Gastrocnemius medialis (tissue), 4 donors: ENCODE measurements at regions not wholly inside any gene's neighbourhood (a gene's known extent, or its start where the extent isn't known, plus 50 kb on each side); places are given as distances from the start of the nearest gene placed in this dataset.

Experiments
- ATAC-seq, 2 donors: fragments of 150-250 bp; one replicate each; pipeline ENCODE4 v1.9.1; 2016
- DNase-seq, 2 donors: peaks; one replicate each; pipeline ENCODE4 v3.0.0-alpha.2; 2019
- H3K27ac ChIP-seq, 4 donors: fragments of 200-600 bp; sonication (generic); 1 replicate in 1 of 4; 2 replicates in 3 of 4; pipeline ENCODE4 v1.5.1; 2016 to 2018; ENCODE audit warnings: mild to moderate bottlenecking in 2 of 4, moderate library complexity in 1 of 4
- H3K27me3 ChIP-seq, 3 donors: fragments of 200-600 bp; sonication (generic) in 2 of 3; 1 replicate in 1 of 3; 2 replicates in 2 of 3; pipeline versions ENCODE4 v1.5.1 to v1.6.0; 2016 to 2019; ENCODE audit warnings: mild to moderate bottlenecking in 1 of 3, moderate library complexity in 1 of 3
- H3K36me3 ChIP-seq, 2 donors: fragments of 200-600 bp; sonication (generic) in 1 of 2; one replicate each; pipeline ENCODE4 v1.5.1; 2017 to 2018
- H3K4me1 ChIP-seq, 2 donors: fragments of 200-600 bp; sonication (generic) in 1 of 2; one replicate each; pipeline ENCODE4 v1.5.1; 2016 to 2017; ENCODE audit warnings: mild to moderate bottlenecking in 2 of 2
- H3K4me3 ChIP-seq, 4 donors: fragments of 200-600 bp; sonication (generic) in 3 of 4; 1 replicate in 1 of 4; 2 replicates in 3 of 4; pipeline ENCODE4 v1.5.1; 2016 to 2019; ENCODE audit warnings: mild to moderate bottlenecking in 2 of 4
- H3K9me3 ChIP-seq, 3 donors: fragments of 200-600 bp; sonication (generic) in 2 of 3; 1 replicate in 1 of 3; 2 replicates in 2 of 3; pipeline ENCODE4 v1.5.1; 2016 to 2019
- CTCF ChIP-seq, 5 experiments: fragments of 450-650 bp in 3 of 5; fragments of 200-600 bp in 2 of 5; sonication (generic) in 2 of 5; IDR thresholded peaks in 4 of 5; conservative IDR thresholded peaks in 1 of 5; 1 replicate in 4 of 5; 2 replicates in 1 of 5; pipeline ENCODE4 v1.5.1; 2016 to 2019; ENCODE audit warnings: antibody characterized with exemption in 5 of 5, mild to moderate bottlenecking in 3 of 5, moderate library complexity in 3 of 5
- POLR2A ChIP-seq, 2 donors: fragments of 450-650 bp; IDR thresholded peaks; one replicate each; pipeline ENCODE4 v1.6.1; 2017; ENCODE audit warnings: antibody characterized with exemption in 2 of 2, mild to moderate bottlenecking in 2 of 2, moderate library complexity in 2 of 2
- in situ Hi-C, 4 donors: fragments of 200-750 bp; cut with MboI; loops; one replicate each; pipeline versions ENCODE4 v1.15.0 to v1.8.0; 2017; ENCODE audit warnings: low sequenced_read_pairs in 4 of 4
- intact Hi-C: fragments of 100-400 bp; cut with DNase I; formaldehyde crosslinking; loops from one replicate; pipeline ENCODE4 v1.15.1; 2023; ENCODE audit warnings: low total_unique reads

DNA sequence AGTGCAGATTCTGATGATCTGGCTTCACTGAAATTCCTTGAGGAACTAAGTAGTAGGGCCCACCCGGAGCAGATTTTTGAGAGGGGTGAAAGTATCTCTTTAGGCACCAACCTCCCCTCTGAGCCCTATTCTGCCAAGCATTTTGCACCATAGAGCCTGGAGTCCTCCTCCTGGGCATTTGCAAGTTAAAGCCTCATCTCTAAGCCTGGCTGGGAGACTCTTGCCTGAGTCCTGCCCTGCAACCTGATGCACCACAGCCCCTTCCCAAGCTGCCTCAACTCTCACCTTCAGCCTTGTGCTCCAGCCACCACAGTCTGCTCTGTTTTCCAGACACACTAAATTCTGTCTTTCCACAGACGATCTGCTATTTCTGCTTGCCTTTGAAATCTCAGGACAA, 79.6 kb upstream of the PKDCC start:
- no peaks in the 10 kb centered on the region for H3K27me3 ChIP-seq
- ATAC-seq (no peak), DNase-seq (no peak)
- H3K27ac ChIP-seq: peak overlapping the region; percentile 65 to 80 (median 73)
- no peak overlapping the region for H3K4me3 ChIP-seq
- no peaks in the 10 kb centered on the region for H3K9me3 ChIP-seq
- in situ Hi-C loops (no loop called here), intact Hi-C loops (no loop called here)
- H3K36me3 ChIP-seq: no peaks in the 10 kb centered on the region
- no peak for TF ChIP-seq CTCF (IDR thresholded peaks at IDR 0.05 in 4 of 5, conservative IDR thresholded peaks at IDR 0.05 in 1 of 5)
- no peak for TF ChIP-seq POLR2A (IDR thresholded peaks at IDR 0.05)
- peaks cover 32 to 34% of the 10 kb centered on the region in 2 donors for H3K4me1 ChIP-seq

- Histone ChIP-seq H3K9me3 (no peaks in the 10 kb centered on the region), H3K4me3 (no peak overlapping the region), H3K36me3 (no peaks in the 10 kb centered on the region), H3K4me1 (peaks cover 16 to 19% of the 10 kb centered on the region in 2 donors), H3K27ac (no peak overlapping the region), H3K27me3 (no peaks in the 10 kb centered on the region)
- TF ChIP-seq CTCF (IDR thresholded peaks at IDR 0.05 in 4 of 5, conservative IDR thresholded peaks at IDR 0.05 in 1 of 5): no peak
- TF ChIP-seq POLR2A (IDR thresholded peaks at IDR 0.05): no peak
- in situ Hi-C loops (no loop called here), intact Hi-C loops (no loop called here)
- DNase-seq (no peak), ATAC-seq (no peak)
Observed at GRCh38 chr2:41970988-41971660, 76.7 kb upstream of the PKDCC start.

DNA sequence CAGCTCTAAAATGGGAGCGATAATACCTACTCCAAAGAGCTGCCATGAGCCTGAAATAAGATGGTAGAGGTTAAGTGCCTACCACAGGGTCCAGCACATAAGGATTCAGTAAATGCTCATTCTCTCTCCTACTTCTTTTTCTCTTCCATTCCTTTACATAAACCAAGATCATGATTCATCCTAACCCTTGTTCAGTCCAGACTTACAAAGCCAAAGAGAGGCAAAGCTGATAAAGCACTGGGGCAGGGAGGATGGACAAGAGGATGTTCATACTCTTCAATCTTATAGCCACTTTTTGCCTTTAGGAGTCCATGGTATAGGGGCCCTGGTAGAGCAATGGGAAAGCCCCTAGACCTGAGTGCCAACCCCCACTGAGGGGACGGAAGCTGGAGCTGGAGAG, 75.6 kb upstream of the PKDCC start:
- no peak for DNase-seq
- no peak overlapping the region for H3K27ac ChIP-seq
- intact Hi-C loops: no loop called here
- in situ Hi-C loops: no loop called here
- no peak overlapping the region for H3K4me3 ChIP-seq
- no peak for ATAC-seq
- no peaks in the 10 kb centered on the region for H3K27me3 ChIP-seq
- peaks cover 5 to 8% of the 10 kb centered on the region in 2 donors for H3K4me1 ChIP-seq
- TF ChIP-seq POLR2A (IDR thresholded peaks at IDR 0.05) (no peak), CTCF (IDR thresholded peaks at IDR 0.05 in 4 of 5, conservative IDR thresholded peaks at IDR 0.05 in 1 of 5) (no peak)
- H3K9me3 ChIP-seq: no peaks in the 10 kb centered on the region
- H3K36me3 ChIP-seq: no peaks in the 10 kb centered on the region

GRCh38 chr2:41972819-41973218, 75.0 kb upstream of the PKDCC start:
- H3K27ac ChIP-seq: no peak overlapping the region
- in situ Hi-C loops: no loop called here
- H3K4me1 ChIP-seq: peaks cover 0 to 3% of the 10 kb centered on the region in 2 donors
- TF ChIP-seq CTCF (IDR thresholded peaks at IDR 0.05 in 4 of 5, conservative IDR thresholded peaks at IDR 0.05 in 1 of 5) (no peak), POLR2A (IDR thresholded peaks at IDR 0.05) (no peak)
- intact Hi-C loops: no loop called here
- no peaks in the 10 kb centered on the region for H3K9me3 ChIP-seq
- DNase-seq (no peak), ATAC-seq (no peak)
- H3K27me3 ChIP-seq: no peaks in the 10 kb centered on the region
- H3K4me3 ChIP-seq: no peak overlapping the region
- no peaks in the 10 kb centered on the region for H3K36me3 ChIP-seq

- no peaks in the 10 kb centered on the region for H3K27me3 ChIP-seq
- TF ChIP-seq POLR2A (IDR thresholded peaks at IDR 0.05): no peak
- no peak for TF ChIP-seq CTCF (IDR thresholded peaks at IDR 0.05 in 4 of 5, conservative IDR thresholded peaks at IDR 0.05 in 1 of 5)
- no peak overlapping the region for H3K4me3 ChIP-seq
- ATAC-seq: no peak
- H3K27ac ChIP-seq: no peak overlapping the region
- H3K4me1 ChIP-seq: no peaks in the 10 kb centered on the region
- no peak for DNase-seq
- intact Hi-C loops (no loop called here), in situ Hi-C loops (no loop called here)
- no peaks in the 10 kb centered on the region for H3K9me3 ChIP-seq
- no peaks in the 10 kb centered on the region for H3K36me3 ChIP-seq
Observed at GRCh38 chr2:41973871-41974270, 74.0 kb upstream of the PKDCC start.
